Liver (tissue), 8 donors: ENCODE measurements at regions not wholly inside any gene's neighbourhood (a gene's known extent, or its start where the extent isn't known, plus 50 kb on each side); places are given as distances from the start of the nearest gene placed in this dataset.

Experiments used
- DNase-seq: peaks from one replicate; pipeline ENCODE4 v3.0.0-alpha.2; 2017; ENCODE audit warnings: low spot score
- H3K27ac ChIP-seq, 2 donors: one replicate each; pipeline ENCODE4 v1.7.0; 2013; ENCODE audit warnings: inconsistent platforms in 2 of 2, low read length in 2 of 2, control low read depth in 1 of 2, low read depth in 1 of 2, mild to moderate bottlenecking in 1 of 2
- H3K27me3 ChIP-seq, 4 donors: one replicate each; pipeline versions ENCODE4 v1.6.1 to v1.7.0; 2013; ENCODE audit warnings: low read length in 3 of 4, inconsistent platforms in 1 of 4, mild to moderate bottlenecking in 1 of 4, moderate library complexity in 1 of 4; ENCODE audit not compliant: control insufficient read depth in 4 of 4, insufficient read depth in 4 of 4
- H3K36me3 ChIP-seq, 4 donors: one replicate each; pipeline versions ENCODE4 v1.6.1 to v1.7.0; 2013; ENCODE audit warnings: low read length in 3 of 4, mild to moderate bottlenecking in 3 of 4, low read depth in 1 of 4, moderate library complexity in 1 of 4; ENCODE audit not compliant: control insufficient read depth in 4 of 4, insufficient read depth in 3 of 4
- H3K4me1 ChIP-seq, 4 donors: one replicate each; pipeline versions ENCODE4 v1.6.1 to v1.7.0; 2013; ENCODE audit warnings: low read length in 3 of 4, mild to moderate bottlenecking in 3 of 4, moderate library complexity in 1 of 4; ENCODE audit not compliant: control insufficient read depth in 4 of 4, insufficient read depth in 4 of 4
- H3K4me3 ChIP-seq, 3 donors: one replicate each; pipeline versions ENCODE4 v1.6.1 to v1.7.0; 2013; ENCODE audit warnings: low read length in 3 of 3, control low read depth in 1 of 3, low read depth in 1 of 3, mild to moderate bottlenecking in 1 of 3
- H3K9ac ChIP-seq, 2 donors: one replicate each; pipeline ENCODE4 v1.7.0; 2013; ENCODE audit warnings: low read length in 2 of 2, mild to moderate bottlenecking in 2 of 2, moderate library complexity in 2 of 2, control low read depth in 1 of 2, low read depth in 1 of 2
- H3K9me3 ChIP-seq, 4 donors: one replicate each; pipeline versions ENCODE4 v1.6.1 to v1.7.0; 2013; ENCODE audit warnings: low read length in 3 of 4; ENCODE audit not compliant: control insufficient read depth in 4 of 4
- EGR1 ChIP-seq, 2 donors: IDR thresholded peaks; 2 replicates each; pipeline ENCODE4 v1.6.1; 2016 to 2018; ENCODE audit warnings: antibody characterized with exemption in 2 of 2, low read depth in 2 of 2
- FOXA1 ChIP-seq: IDR thresholded peaks from 2 replicates; pipeline ENCODE4 v1.6.1; 2016; ENCODE audit warnings: antibody characterized with exemption
- FOXA2 ChIP-seq: IDR thresholded peaks from 2 replicates; pipeline ENCODE4 v1.6.1; 2016; ENCODE audit warnings: antibody characterized with exemption
- GABPA ChIP-seq, 2 donors: IDR thresholded peaks in 1 of 2; conservative IDR thresholded peaks in 1 of 2; 2 replicates each; pipeline ENCODE4 v1.6.1; 2016; ENCODE audit warnings: antibody characterized with exemption in 2 of 2, mild to moderate bottlenecking in 1 of 2, moderate library complexity in 1 of 2
- HNF4A ChIP-seq, 2 donors: conservative IDR thresholded peaks; 2 replicates each; pipeline ENCODE4 v1.6.1; 2016; ENCODE audit warnings: antibody characterized with exemption in 2 of 2, mild to moderate bottlenecking in 2 of 2
- HNF4G ChIP-seq: IDR thresholded peaks from 2 replicates; pipeline ENCODE4 v1.6.1; 2016; ENCODE audit warnings: antibody characterized with exemption
- JUND ChIP-seq, 2 donors: IDR thresholded peaks; 2 replicates each; pipeline ENCODE4 v1.6.1; 2016; ENCODE audit warnings: antibody characterized with exemption in 2 of 2
- NR2F2 ChIP-seq: IDR thresholded peaks from 2 replicates; pipeline ENCODE4 v1.6.1; 2016; ENCODE audit warnings: antibody characterized with exemption
- RAD21 ChIP-seq, 2 donors: IDR thresholded peaks; 2 replicates each; pipeline ENCODE4 v1.6.1; 2016; ENCODE audit warnings: antibody characterized with exemption in 2 of 2, mild to moderate bottlenecking in 2 of 2
- SP1 ChIP-seq: IDR thresholded peaks from 2 replicates; pipeline ENCODE4 v1.6.1; 2018; ENCODE audit warnings: antibody characterized with exemption, mild to moderate bottlenecking
- TAF1 ChIP-seq: conservative IDR thresholded peaks from 2 replicates; pipeline ENCODE4 v1.6.1; 2016; ENCODE audit warnings: antibody characterized with exemption, mild to moderate bottlenecking
- YY1 ChIP-seq: IDR thresholded peaks from 2 replicates; pipeline ENCODE4 v1.6.1; 2016; ENCODE audit warnings: antibody characterized with exemption, mild to moderate bottlenecking
- WGBS: extraction: QIAGEN DNeasy Blood & Tissue Kit; methylation state at CpG from one replicate; pipeline ENCODE4 v1.1.7; 2013; 5-methylcytosine and 5-hydroxymethylcytosine counted together
- TF ChIP-seq, protein P1 (sequence below): IDR thresholded peaks from 2 replicates; pipeline ENCODE4 v1.6.1; 2016; ENCODE audit warnings: antibody characterized with exemption
- TF ChIP-seq, protein P2 (sequence below): IDR thresholded peaks from 2 replicates; pipeline ENCODE4 v1.6.1; 2016; ENCODE audit warnings: antibody characterized with exemption, mild to moderate bottlenecking
- TF ChIP-seq, protein P3 (sequence below): fragments of 150-350 bp; IDR thresholded peaks from 2 replicates; pipeline ENCODE4 v1.5.1; 2017; ENCODE audit warnings: improper control_type of control experiment, low read depth, low read length; ENCODE audit not compliant: missing input control
- TF ChIP-seq, protein P4 (sequence below): IDR thresholded peaks from 2 replicates; pipeline ENCODE4 v1.6.1; 2016; ENCODE audit warnings: antibody characterized with exemption
- TF ChIP-seq, protein P5 (sequence below): IDR thresholded peaks from 2 replicates; pipeline ENCODE4 v1.6.1; 2016; ENCODE audit warnings: antibody characterized with exemption
- donor health status: healthy.
- donor health status: healthy.
- donor health status: healthy.
- donor health status: healthy.
- donor health status: healthy.

DNA sequence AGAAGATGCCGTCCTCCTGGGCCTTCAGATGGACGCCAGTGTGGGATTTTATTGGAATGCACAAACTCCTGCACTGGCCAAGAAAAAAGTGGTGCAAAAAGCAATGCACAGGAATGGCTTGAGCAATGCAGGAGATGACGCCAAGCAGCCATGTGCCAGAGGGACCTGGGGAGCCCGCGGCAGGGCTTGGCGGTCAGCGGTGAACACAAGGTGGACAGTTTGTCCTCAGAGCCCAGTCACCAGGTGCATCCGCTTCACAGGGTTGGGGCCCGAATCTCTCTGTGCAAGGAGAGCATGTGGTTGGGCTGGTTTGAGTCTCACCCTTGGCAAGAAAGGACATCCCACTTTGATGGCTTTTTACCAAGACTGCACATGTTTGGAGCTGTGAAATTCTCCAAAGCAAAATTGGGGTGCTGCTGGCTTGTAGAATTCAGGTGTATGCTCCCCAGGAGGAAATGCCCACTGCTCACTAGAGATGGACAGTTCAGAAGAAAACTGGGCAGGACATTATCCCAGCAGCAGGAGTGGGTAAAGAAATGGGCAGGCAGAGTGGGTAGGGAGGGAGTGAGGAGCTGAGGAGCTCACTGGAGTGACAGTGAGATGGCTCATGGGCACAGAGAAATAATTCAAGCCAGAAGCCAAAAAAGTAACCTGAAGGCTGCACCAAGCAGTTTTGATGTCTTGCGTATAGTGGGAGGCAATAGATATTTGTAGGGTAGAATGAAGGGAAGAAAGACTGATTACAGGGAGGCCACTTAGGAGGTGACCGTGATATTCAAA, 463.9 kb downstream of the MTRR start:
- 87% methylated on average over 11 of the region's 11 CpGs for WGBS
- Histone ChIP-seq H3K4me3 (no peak overlapping the region), H3K9me3 (no peaks in the 10 kb centered on the region), H3K27ac (no peak overlapping the region), H3K36me3 (no peaks in the 10 kb centered on the region), H3K4me1 (no peaks in the 10 kb centered on the region), H3K9ac (no peak overlapping the region), H3K27me3 (peaks cover 0 to 8% (median 0%) of the 10 kb centered on the region in 4 donors)
- TF ChIP-seq, protein P1, sequence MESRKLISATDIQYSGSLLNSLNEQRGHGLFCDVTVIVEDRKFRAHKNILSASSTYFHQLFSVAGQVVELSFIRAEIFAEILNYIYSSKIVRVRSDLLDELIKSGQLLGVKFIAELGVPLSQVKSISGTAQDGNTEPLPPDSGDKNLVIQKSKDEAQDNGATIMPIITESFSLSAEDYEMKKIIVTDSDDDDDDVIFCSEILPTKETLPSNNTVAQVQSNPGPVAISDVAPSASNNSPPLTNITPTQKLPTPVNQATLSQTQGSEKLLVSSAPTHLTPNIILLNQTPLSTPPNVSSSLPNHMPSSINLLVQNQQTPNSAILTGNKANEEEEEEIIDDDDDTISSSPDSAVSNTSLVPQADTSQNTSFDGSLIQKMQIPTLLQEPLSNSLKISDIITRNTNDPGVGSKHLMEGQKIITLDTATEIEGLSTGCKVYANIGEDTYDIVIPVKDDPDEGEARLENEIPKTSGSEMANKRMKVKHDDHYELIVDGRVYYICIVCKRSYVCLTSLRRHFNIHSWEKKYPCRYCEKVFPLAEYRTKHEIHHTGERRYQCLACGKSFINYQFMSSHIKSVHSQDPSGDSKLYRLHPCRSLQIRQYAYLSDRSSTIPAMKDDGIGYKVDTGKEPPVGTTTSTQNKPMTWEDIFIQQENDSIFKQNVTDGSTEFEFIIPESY: no peak
- TF ChIP-seq TAF1 (no peak), YY1 (no peak), FOXA1 (no peak), HNF4G (no peak), RAD21 (IDR thresholded peaks at IDR 0.05) (no peak), JUND (IDR thresholded peaks at IDR 0.05) (no peak), FOXA2 (no peak), NR2F2 (no peak), HNF4A (conservative IDR thresholded peaks at IDR 0.05) (no peak), GABPA (IDR thresholded peaks at IDR 0.05 in 1 of 2, conservative IDR thresholded peaks at IDR 0.05 in 1 of 2) (no peak)
- TF ChIP-seq, protein P2, sequence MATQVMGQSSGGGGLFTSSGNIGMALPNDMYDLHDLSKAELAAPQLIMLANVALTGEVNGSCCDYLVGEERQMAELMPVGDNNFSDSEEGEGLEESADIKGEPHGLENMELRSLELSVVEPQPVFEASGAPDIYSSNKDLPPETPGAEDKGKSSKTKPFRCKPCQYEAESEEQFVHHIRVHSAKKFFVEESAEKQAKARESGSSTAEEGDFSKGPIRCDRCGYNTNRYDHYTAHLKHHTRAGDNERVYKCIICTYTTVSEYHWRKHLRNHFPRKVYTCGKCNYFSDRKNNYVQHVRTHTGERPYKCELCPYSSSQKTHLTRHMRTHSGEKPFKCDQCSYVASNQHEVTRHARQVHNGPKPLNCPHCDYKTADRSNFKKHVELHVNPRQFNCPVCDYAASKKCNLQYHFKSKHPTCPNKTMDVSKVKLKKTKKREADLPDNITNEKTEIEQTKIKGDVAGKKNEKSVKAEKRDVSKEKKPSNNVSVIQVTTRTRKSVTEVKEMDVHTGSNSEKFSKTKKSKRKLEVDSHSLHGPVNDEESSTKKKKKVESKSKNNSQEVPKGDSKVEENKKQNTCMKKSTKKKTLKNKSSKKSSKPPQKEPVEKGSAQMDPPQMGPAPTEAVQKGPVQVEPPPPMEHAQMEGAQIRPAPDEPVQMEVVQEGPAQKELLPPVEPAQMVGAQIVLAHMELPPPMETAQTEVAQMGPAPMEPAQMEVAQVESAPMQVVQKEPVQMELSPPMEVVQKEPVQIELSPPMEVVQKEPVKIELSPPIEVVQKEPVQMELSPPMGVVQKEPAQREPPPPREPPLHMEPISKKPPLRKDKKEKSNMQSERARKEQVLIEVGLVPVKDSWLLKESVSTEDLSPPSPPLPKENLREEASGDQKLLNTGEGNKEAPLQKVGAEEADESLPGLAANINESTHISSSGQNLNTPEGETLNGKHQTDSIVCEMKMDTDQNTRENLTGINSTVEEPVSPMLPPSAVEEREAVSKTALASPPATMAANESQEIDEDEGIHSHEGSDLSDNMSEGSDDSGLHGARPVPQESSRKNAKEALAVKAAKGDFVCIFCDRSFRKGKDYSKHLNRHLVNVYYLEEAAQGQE: no peak
- TF ChIP-seq, protein P3, sequence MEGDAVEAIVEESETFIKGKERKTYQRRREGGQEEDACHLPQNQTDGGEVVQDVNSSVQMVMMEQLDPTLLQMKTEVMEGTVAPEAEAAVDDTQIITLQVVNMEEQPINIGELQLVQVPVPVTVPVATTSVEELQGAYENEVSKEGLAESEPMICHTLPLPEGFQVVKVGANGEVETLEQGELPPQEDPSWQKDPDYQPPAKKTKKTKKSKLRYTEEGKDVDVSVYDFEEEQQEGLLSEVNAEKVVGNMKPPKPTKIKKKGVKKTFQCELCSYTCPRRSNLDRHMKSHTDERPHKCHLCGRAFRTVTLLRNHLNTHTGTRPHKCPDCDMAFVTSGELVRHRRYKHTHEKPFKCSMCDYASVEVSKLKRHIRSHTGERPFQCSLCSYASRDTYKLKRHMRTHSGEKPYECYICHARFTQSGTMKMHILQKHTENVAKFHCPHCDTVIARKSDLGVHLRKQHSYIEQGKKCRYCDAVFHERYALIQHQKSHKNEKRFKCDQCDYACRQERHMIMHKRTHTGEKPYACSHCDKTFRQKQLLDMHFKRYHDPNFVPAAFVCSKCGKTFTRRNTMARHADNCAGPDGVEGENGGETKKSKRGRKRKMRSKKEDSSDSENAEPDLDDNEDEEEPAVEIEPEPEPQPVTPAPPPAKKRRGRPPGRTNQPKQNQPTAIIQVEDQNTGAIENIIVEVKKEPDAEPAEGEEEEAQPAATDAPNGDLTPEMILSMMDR: no peak
- TF ChIP-seq, protein P4, sequence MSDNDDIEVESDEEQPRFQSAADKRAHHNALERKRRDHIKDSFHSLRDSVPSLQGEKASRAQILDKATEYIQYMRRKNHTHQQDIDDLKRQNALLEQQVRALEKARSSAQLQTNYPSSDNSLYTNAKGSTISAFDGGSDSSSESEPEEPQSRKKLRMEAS: no peak
- DNase-seq: no peak

DNA sequence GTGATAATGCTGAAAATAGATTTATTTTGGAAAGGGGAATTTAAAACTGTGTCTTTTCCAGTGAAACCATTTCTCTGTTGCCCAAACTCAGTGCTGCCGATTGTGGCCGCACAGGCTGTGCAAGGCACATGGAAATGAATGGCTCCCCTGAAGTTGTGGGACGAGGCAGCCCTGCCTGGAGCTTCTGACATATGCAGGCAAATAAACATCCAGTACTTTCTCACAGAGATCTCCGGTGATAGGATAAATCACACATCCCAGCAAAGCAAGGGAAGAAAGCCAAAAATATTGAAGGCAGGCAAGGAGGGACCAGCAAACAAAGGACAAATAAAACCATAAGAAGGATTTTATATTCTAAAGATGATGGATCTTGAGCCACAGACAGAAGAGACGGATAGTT, 464.5 kb downstream of the MTRR start:
- no peak for TF ChIP-seq HNF4G
- no peak for TF ChIP-seq SP1
- TF ChIP-seq EGR1 (IDR thresholded peaks at IDR 0.05; ENCODE audit: low read depth in 2 of 2): no peak
- no peak for TF ChIP-seq NR2F2
- TF ChIP-seq JUND (IDR thresholded peaks at IDR 0.05): no peak
- TF ChIP-seq, protein P5, sequence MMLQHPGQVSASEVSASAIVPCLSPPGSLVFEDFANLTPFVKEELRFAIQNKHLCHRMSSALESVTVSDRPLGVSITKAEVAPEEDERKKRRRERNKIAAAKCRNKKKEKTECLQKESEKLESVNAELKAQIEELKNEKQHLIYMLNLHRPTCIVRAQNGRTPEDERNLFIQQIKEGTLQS: no peak
- TF ChIP-seq, protein P2: no peak
- TF ChIP-seq HNF4A (conservative IDR thresholded peaks at IDR 0.05): no peak
- Histone ChIP-seq H3K9ac (no peak overlapping the region), H3K27ac (no peak overlapping the region), H3K27me3 (peaks cover 0 to 8% (median 0%) of the 10 kb centered on the region in 4 donors), H3K36me3 (no peaks in the 10 kb centered on the region), H3K4me3 (no peak overlapping the region), H3K4me1 (no peaks in the 10 kb centered on the region), H3K9me3 (no peaks in the 10 kb centered on the region)
- no peak for DNase-seq
- 64% methylated on average over 5 of the region's 5 CpGs for WGBS
